ENCODE measurements at regions not wholly inside any gene's neighbourhood (a gene's known extent, or its start where the extent isn't known, plus 50 kb on each side); places are given as distances from the start of the nearest gene placed in this dataset.
"Not testable (repeated sequence)": the region's sequence is repeated elsewhere in the genome, so short reads cannot be mapped to it uniquely, and the experiment has no call there.

DNA sequence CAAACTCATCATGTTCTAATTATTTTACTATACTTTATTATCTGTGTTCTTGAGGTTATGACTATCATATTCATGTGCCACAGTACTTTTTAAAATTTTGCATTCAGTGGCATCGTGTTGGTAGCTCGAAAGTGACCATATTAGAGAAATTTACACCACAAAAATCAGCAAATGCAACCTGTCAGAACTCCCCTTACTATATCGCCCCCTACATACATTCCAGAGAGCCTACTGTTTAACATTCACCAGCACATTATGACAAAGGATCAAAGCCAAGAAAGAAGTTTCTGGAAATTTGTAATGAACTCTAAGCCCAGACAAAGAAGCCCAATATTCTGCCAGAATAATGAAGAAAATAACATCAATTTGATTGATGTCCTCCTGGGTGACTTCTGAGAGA lies 909.3 kb downstream of the LTN1 start:
- DNase-seq (ENCODE audit: low spot score) = no peak

GRCh38 chr21:28078126-28078525 lies 914.6 kb downstream of the LTN1 start:
- no peak for DNase-seq (ENCODE audit: low spot score)

- no peak for DNase-seq (ENCODE audit: low spot score)
Measured at GRCh38 chr21:28074676-28075075, 918.0 kb downstream of the LTN1 start.

GRCh38 chr21:28072601-28073000 lies 920.1 kb downstream of the LTN1 start:
- DNase-seq (ENCODE audit: low spot score) = no peak

GRCh38 chr21:28069450-28069923 lies 923.2 kb downstream of the LTN1 start:
- no peak for DNase-seq (ENCODE audit: low spot score)

DNA sequence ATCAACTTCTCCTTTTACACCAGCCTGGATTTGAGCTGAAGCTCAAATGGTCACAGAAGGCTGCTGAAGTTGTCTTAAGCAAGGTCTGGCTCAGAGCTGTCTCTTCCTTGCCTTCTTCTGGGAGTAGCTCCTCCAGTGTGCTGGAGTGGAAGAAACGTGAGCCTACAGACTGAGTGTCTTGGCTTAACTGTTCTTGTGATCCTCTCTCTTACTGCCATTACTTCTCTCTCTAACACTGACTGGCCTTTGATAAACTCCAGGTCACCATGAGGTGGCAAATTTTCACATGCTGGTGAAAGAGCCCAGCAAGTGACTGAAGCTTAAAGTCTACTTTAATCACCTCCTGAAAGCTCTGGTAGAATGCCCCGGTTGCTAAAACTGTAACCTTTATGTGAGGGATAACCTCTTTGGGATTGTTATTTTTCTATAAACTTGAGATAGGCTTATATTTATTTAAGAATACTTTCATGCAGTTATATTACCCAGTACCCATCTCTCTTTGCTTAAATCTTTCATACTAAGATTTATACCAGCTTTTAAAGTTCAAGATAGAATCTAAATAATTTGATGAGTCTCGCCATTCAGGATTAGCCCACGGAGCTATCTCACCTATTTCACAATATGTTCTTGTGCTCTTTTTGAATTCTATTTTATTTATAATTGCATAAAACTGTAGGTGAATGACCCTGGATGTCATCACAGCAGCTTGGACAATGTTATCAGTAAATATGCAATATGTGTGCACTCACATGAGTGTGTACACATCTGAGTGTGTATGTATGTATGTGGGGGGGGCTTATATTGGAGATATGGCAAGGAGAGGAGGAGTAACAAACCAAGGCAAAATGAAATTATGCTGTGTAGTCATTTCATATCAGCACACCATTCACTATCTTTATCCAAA lies 924.0 kb downstream of the LTN1 start:
- DNase-seq (ENCODE audit: low spot score) = no peak

GRCh38 chr21:28066596-28067387 lies 925.9 kb downstream of the LTN1 start:
- DNase-seq (ENCODE audit: low spot score) = no peak

DNA sequence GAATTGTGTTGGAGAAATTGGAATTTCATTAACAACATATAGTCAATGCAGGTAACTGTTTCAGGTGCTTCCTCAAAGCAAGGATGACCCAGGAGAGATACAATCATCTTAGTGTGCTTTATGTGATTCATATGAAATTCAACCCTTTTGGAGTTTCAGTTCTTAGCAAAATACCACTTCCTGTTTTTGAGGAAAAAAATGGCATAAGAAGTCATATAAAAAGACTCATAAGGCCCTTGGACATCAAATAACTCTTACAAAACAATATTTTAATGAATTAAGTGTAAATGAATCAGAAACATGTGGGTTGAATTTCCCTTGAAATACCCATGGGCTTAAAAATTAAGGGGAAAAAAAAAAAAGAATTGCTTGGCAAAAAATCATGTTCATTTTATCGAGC lies 926.6 kb downstream of the LTN1 start:
- no peak for DNase-seq (ENCODE audit: low spot score)

DNA sequence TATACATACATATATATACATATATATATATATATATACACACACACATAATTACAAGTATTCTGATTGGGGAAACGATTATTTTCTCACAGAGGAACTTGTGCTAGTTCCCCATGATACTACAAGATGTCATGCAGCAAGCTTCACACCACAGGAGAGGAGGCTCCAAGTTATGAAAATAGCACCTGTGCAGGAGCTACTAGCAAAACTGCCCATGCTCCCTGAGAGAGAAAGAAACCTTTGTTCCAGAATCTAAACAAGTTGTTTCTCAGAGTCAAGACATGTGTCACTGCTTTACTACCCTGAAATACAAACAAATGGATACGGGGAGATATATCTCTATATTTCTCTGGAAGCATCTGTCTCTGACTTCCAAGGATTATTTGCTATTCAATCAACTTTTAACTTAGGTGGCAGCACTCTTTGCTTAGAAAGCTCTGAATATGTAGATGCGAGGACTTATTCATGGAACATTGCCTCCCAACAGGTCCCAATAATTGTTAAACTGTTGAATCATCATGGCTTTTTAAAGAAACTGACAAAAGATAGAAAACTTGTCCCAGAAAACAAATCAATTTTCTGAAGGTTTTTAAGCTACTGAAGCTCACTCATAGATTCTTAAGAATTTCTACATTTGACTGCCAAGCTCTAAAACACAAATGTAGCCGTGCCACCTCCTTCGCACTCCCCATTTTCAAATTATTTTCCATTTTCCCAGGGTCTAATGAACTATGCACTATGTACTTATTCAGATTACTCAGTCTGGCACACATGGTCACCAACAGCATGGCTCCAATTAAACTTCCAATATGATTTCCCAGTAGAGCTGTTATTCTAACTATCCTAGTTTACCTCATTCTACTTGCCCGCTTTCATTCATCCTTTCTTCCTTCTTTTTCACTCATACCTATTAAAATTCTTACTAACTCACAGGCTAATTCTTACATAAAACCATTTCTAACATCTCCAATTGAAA lies 929.1 kb downstream of the LTN1 start:
- DNase-seq (ENCODE audit: low spot score) = no peak

DNA sequence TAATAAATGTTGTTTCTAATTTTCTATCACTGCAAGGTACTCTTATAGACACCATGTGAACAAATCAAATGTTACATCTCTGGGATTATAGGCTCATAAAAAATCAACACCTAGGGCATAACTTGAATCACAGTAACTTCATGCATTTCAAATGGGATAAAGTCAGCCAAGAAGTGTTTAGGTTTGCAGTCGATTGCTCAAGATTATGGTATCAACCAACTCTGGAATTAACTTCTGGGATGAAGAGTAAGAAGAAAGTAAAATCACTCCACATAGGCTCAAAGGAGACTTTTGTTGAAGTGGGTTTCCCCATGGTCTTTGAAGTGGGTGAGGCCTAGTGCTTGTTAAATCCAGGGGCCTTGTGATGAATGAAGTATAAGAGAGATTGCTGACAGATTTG lies 939.7 kb downstream of the LTN1 start:
- DNase-seq (ENCODE audit: low spot score) = not testable (repeated sequence)

DNA sequence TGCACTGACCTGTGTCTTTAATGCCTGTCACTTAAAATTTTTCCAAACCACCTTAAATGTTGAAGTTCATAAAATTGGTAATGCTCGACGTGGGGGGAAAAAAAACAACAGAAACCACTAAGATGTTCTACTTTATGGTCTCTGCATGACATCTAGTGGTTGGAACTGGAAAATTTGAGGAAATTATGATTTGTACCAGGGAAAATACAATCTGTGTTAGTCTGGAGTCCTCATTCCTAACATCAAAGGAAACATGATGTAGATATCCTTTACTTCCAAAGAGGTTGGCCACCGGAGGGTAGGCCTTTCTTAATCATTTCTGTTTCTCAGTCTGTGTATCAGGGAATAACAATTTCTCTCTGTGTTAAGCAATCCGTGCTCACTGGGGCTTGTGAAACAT lies 941.0 kb downstream of the LTN1 start:
- DNase-seq (ENCODE audit: low spot score) = not testable (repeated sequence)

DNA sequence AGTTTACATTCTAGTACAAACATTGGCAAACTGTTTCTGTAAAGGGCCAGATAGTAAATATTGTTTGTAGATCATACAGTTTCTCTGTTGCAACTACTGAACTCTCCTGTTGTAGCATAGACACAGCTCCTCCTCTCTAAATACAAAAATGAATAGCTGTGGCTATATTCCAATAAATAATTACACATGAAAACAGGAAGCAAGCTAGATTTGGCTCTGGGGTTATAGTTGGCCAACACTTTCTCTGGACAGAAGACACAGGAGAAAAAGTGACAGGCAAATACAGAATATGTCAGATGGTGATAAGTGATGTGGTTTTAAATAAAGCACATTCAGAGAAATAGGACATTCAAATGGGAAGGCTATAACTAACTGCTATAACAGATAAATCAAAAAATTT lies 957.0 kb downstream of the LTN1 start:
- not testable (repeated sequence) for DNase-seq (ENCODE audit: low spot score)

DNA sequence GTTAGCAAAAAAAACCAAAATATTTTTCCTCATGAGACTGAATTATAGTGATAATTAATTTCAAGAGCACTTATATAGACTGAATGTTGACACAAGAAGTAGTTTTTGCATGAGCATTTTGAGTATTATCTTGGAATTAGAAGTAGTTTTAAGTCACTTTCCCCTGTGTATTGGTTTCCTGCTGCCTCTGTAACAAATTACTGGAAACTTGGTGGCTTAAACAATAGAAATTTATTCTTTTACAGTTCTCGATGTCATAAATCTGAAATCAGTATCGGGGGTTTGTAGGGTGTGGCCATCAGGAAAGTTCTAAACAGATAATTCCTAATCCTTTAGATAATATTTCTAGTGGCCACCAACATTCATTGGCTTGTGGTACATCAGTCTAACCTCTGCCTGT lies 957.8 kb downstream of the LTN1 start:
- DNase-seq (ENCODE audit: low spot score) = not testable (repeated sequence)

GRCh38 chr21:28034334-28034733 lies 958.3 kb downstream of the LTN1 start:
- DNase-seq (ENCODE audit: low spot score) = not testable (repeated sequence)

DNA sequence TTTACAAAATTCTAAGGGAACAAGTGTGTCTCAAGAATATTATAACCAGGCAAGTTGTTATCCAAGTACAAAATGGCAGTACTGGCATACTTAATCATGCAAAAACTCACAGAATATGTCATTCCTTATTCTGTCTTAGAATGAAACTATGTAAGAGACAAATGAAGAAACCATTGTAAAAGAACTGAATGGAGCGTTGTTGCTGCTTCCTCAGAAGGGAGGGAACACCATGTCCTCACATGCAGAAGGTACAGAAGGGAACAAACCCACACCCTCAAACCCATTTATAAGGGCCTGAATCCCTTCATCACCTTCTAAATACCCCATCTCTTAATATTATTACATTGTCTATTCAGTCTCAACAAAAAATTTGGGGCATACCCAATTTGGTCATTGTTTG lies 960.0 kb downstream of the LTN1 start:
- not testable (repeated sequence) for DNase-seq (ENCODE audit: low spot score)

- DNase-seq (ENCODE audit: low spot score) = not testable (repeated sequence)
Measured at GRCh38 chr21:28031066-28031465, 961.6 kb downstream of the LTN1 start.

- DNase-seq (ENCODE audit: low spot score) = no peak
Measured at GRCh38 chr21:28025111-28025510, 967.6 kb downstream of the LTN1 start.

- no peak for DNase-seq (ENCODE audit: low spot score)
Measured at GRCh38 chr21:28018741-28019669, 973.7 kb downstream of the LTN1 start.

- no peak for DNase-seq (ENCODE audit: low spot score)
Measured at GRCh38 chr21:28018213-28018612, 974.5 kb downstream of the LTN1 start.

DNA sequence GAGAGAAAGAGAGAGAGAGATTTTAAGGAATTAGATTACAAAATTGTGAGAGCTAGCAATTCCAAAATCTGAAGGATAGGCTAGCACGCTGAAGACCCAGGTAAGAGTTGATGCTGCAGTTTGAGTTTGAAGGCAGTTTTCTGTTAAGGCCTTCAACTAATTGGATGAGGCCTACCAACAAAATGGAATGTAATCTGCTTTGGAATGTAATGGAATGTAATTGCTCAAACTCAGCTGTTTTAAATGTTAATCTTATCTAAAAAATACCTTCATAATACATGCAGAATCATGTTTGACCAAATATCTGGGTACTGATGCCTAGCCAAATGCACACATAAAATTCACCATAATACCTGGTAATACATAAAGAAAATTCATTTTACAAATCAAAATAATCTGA lies 976.1 kb downstream of the LTN1 start:
- no peak for DNase-seq (ENCODE audit: low spot score)

Data from mucosa of gallbladder (tissue), 1 donor.